OCI-LY7 (cell line): ENCODE measurements at regions not wholly inside any gene's neighbourhood (a gene's known extent, or its start where the extent isn't known, plus 50 kb on each side); places are given as distances from the start of the nearest gene placed in this dataset.

Source experiments
- BruUV-seq: library from RNA; stranded (reverse); fragments of 400-500 nt; replicated peaks from 2 replicates; lab custom pipeline; 2021; lab: Mats Ljungman, UMichigan
- CTCF ChIA-PET: fragments of 300-600 bp; sonication (Branson Sonifier 250); formaldehyde crosslinking; loops from one replicate; lab custom pipeline; 2022; ENCODE audit warnings: antibody characterized with exemption; ENCODE audit not compliant: unreplicated experiment; lab: Charles Lee
- POLR2A ChIA-PET: fragments of 300-600 bp; sonication (Branson Sonifier 250); formaldehyde crosslinking; loops from one replicate; lab custom pipeline; 2022; ENCODE audit warnings: antibody characterized with exemption; lab: Charles Lee
- DNase-seq: peaks from one replicate; pipeline ENCODE4 v3.0.0-alpha.2; 2015; ENCODE audit warnings: low spot score
- H2AFZ ChIP-seq: fragments of 200-600 bp; sonication (generic), shearing (Covaris generic); 2 replicates; pipeline ENCODE4 v1.6.1; 2014; ENCODE audit warnings: mild to moderate bottlenecking, antibody characterized with exemption, low read length, moderate library complexity
- H3K27ac ChIP-seq: fragments of 200-600 bp; sonication (generic); 2 replicates; pipeline ENCODE4 v1.5.1; 2014; ENCODE audit warnings: mixed run types, low read depth, mild to moderate bottlenecking, moderate library complexity, low read length, inconsistent platforms; ENCODE audit not compliant: poor library complexity, severe bottlenecking
- H3K36me3 ChIP-seq: fragments of 200-600 bp; sonication (generic); 2 replicates; pipeline ENCODE4 v1.6.1; 2014; ENCODE audit warnings: mild to moderate bottlenecking, antibody characterized with exemption, low read length, moderate library complexity, mixed read lengths; ENCODE audit not compliant: insufficient read depth
- H3K4me1 ChIP-seq: fragments of 200-600 bp; sonication (generic); 2 replicates; pipeline ENCODE4 v1.5.1; 2014; ENCODE audit warnings: mild to moderate bottlenecking, low read length; ENCODE audit not compliant: insufficient read depth, poor library complexity, severe bottlenecking
- H3K4me2 ChIP-seq: fragments of 200-600 bp; sonication (generic); 2 replicates; pipeline ENCODE4 v1.6.1; 2014; ENCODE audit warnings: mild to moderate bottlenecking, low read length
- H3K4me3 ChIP-seq: fragments of 200-600 bp; sonication (generic); 2 replicates; pipeline ENCODE4 v1.5.1; 2014; ENCODE audit warnings: mild to moderate bottlenecking, low read depth, low read length; ENCODE audit not compliant: poor library complexity, severe bottlenecking
- H3K79me2 ChIP-seq: fragments of 200-600 bp; sonication (generic); 2 replicates; pipeline ENCODE4 v1.6.1; 2016; ENCODE audit warnings: low read depth, mild to moderate bottlenecking, low read length, moderate library complexity, mixed read lengths; ENCODE audit not compliant: insufficient read depth
- H3K9me2 ChIP-seq: fragments of 200-600 bp; sonication (generic); 2 replicates; pipeline ENCODE4 v1.6.1; 2016; ENCODE audit warnings: mild to moderate bottlenecking, low read length, mixed read lengths; ENCODE audit not compliant: insufficient read depth
- H3K9me3 ChIP-seq: fragments of 200-600 bp; sonication (generic); 2 replicates; pipeline ENCODE4 v1.6.1; 2014; ENCODE audit warnings: mild to moderate bottlenecking, mixed run types, low read length, mixed read lengths
- H4K20me1 ChIP-seq: fragments of 200-600 bp; sonication (generic); 2 replicates; pipeline ENCODE4 v1.6.1; 2014; ENCODE audit warnings: mild to moderate bottlenecking, antibody characterized with exemption, low read length, moderate library complexity, mixed read lengths; ENCODE audit not compliant: insufficient read depth
- EZH2phosphoT487 ChIP-seq: fragments of 200-600 bp; sonication (generic); IDR thresholded peaks from 2 replicates; pipeline ENCODE4 v1.6.1; 2018; ENCODE audit warnings: low read depth, borderline replicate concordance, mild to moderate bottlenecking, mixed run types, antibody characterized with exemption, low read length, moderate library complexity, mixed read lengths
- intact Hi-C: fragments of 100-400 bp; cut with micrococcal nuclease; formaldehyde crosslinking; loops from one replicate; pipeline ENCODE4 v1.10.0; 2022; ENCODE audit not compliant: unreplicated experiment
- TF ChIP-seq, protein P1 (sequence below): fragments of 200-600 bp; sonication (generic); conservative IDR thresholded peaks from 2 replicates; pipeline ENCODE4 v1.5.1; 2014; ENCODE audit warnings: mild to moderate bottlenecking, antibody characterized with exemption, low read length, moderate library complexity, mixed read lengths

DNA sequence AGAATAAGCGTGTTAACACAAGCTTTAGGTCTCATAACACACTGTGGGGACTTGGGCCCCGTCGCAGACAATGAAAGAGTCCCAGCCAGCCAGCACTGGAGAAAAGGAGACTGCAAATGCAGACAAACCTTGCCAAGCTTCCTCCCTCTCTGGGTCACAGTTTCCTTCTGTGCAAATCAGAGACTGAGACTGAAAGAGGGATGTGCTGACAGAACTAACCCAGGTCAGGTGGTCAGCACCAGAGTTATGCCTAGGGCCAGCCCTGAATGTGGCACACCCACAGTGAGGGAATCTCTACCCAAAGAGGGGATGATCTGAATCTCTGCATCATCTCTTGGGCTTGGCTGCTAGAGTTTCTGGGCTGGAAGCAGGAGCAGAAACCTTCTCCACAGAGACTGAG, 282.3 kb upstream of the CCL2 start:
- Histone ChIP-seq H3K4me2 (no peak overlapping the region), H3K9me3 (no peaks in the 10 kb centered on the region), H3K79me2 (no peaks in the 10 kb centered on the region), H2AFZ (no peak overlapping the region), H4K20me1 (no peaks in the 10 kb centered on the region), H3K4me1 (peaks cover 13% of the 10 kb centered on the region), H3K27ac (no peak overlapping the region), H3K9me2 (no peaks in the 10 kb centered on the region), H3K36me3 (no peaks in the 10 kb centered on the region), H3K4me3 (no peak overlapping the region)
- TF ChIP-seq, protein P1, sequence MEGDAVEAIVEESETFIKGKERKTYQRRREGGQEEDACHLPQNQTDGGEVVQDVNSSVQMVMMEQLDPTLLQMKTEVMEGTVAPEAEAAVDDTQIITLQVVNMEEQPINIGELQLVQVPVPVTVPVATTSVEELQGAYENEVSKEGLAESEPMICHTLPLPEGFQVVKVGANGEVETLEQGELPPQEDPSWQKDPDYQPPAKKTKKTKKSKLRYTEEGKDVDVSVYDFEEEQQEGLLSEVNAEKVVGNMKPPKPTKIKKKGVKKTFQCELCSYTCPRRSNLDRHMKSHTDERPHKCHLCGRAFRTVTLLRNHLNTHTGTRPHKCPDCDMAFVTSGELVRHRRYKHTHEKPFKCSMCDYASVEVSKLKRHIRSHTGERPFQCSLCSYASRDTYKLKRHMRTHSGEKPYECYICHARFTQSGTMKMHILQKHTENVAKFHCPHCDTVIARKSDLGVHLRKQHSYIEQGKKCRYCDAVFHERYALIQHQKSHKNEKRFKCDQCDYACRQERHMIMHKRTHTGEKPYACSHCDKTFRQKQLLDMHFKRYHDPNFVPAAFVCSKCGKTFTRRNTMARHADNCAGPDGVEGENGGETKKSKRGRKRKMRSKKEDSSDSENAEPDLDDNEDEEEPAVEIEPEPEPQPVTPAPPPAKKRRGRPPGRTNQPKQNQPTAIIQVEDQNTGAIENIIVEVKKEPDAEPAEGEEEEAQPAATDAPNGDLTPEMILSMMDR, result no peak
- TF ChIP-seq EZH2phosphoT487, result no peak
- DNase-seq, result no peak
- no TSS peak for BruUV-seq
- ChIA-PET CTCF (no interaction called here), POLR2A (no interaction called here)
- intact Hi-C loops, result no loop called here

DNA sequence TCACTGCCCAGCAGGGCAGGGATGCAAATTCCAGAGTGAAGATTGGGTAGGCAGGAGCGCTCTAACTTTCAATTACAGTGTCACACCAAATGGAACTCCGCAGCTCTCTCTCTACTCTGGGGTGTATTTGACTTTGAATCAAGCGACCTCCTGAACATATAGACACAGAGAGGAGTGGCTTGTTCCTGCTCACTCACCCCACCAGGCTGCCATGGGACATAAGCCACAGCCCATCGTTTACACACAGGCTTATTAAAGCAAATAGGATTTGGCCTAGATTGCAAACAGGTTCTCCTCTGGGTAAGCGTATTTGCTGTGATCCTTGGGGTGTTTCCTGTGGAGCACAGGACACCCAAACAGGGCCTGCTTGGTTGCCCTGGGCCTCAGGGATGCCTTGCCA, 281.6 kb upstream of the CCL2 start:
- H3K4me1 ChIP-seq, result peaks cover 7% of the 10 kb centered on the region
- H3K79me2 ChIP-seq, result no peaks in the 10 kb centered on the region
- TF ChIP-seq EZH2phosphoT487, result no peak
- TF ChIP-seq, protein P1, result no peak
- H2AFZ ChIP-seq, result no peak overlapping the region
- H3K4me2 ChIP-seq, result no peak overlapping the region
- CTCF ChIA-PET, result no interaction called here
- no TSS peak for BruUV-seq
- H3K27ac ChIP-seq, result no peak overlapping the region
- H3K4me3 ChIP-seq, result no peak overlapping the region
- POLR2A ChIA-PET, result no interaction called here
- intact Hi-C loops, result no loop called here
- no peaks in the 10 kb centered on the region for H3K9me3 ChIP-seq
- H4K20me1 ChIP-seq, result no peaks in the 10 kb centered on the region
- DNase-seq, result no peak
- H3K9me2 ChIP-seq, result no peaks in the 10 kb centered on the region
- no peaks in the 10 kb centered on the region for H3K36me3 ChIP-seq

DNA sequence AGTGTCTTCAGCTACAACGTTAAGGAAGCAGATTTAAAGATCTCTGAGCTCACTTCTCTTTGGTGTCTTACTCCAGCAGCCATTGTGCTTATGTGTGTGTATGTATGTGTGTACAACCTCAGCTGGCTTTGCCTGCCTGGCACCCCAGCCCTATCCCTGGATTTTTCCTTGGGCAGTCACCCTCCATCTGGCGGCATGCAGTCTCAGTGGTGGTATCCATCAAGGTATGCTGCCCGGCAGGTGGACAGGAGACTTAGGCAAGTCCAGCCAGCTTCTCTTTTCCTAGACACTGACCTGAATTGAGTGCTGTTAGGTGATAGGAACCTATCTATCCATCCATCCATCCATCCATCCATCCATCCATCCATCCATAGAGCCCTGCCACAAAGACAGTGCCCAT, 280.8 kb upstream of the CCL2 start:
- POLR2A ChIA-PET, result no interaction called here
- no peaks in the 10 kb centered on the region for H3K79me2 ChIP-seq
- no peaks in the 10 kb centered on the region for H3K4me1 ChIP-seq
- H3K27ac ChIP-seq, result no peak overlapping the region
- no peak overlapping the region for H3K4me2 ChIP-seq
- CTCF ChIA-PET, result no interaction called here
- H3K9me2 ChIP-seq, result no peaks in the 10 kb centered on the region
- H3K9me3 ChIP-seq, result no peaks in the 10 kb centered on the region
- H3K4me3 ChIP-seq, result no peak overlapping the region
- no TSS peak for BruUV-seq
- no peaks in the 10 kb centered on the region for H3K36me3 ChIP-seq
- H4K20me1 ChIP-seq, result no peaks in the 10 kb centered on the region
- intact Hi-C loops, result no loop called here
- DNase-seq, result no peak
- H2AFZ ChIP-seq, result no peak overlapping the region
- TF ChIP-seq EZH2phosphoT487, result no peak
- TF ChIP-seq, protein P1, result no peak
